ENCODE measurements at regions not wholly inside any gene's neighbourhood (a gene's known extent, or its start where the extent isn't known, plus 50 kb on each side); places are given as distances from the start of the nearest gene placed in this dataset.
"Not testable (repeated sequence)": the region's sequence is repeated elsewhere in the genome, so short reads cannot be mapped to it uniquely, and the experiment has no call there.

DNA sequence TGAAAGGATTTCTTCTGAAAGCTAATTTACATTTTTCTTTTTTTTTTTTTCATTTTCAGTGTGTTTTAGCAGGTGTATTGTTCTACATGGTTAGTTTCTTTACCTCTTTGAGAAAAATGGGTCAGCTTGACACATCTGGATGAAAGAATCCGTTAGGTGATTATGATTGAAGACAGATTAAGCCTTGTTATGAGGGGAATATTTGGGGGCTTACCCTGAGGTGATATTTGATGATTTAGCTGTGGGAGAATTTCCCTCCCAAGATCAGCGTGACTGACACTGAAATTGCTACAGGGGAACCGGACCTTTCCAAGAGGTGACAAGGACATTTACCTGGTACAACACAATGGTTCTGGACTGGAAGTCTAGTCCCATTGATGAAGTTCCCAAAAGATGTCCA, 147.5 kb downstream of the NFKBIZ start:
- TF ChIP-seq GATA1 (IDR thresholded peaks at IDR 0.05; ENCODE audit: low read depth, low read length), result no peak
- no peak for TF ChIP-seq POLR2A (IDR thresholded peaks at IDR 0.05; ENCODE audit: low read length)

DNA sequence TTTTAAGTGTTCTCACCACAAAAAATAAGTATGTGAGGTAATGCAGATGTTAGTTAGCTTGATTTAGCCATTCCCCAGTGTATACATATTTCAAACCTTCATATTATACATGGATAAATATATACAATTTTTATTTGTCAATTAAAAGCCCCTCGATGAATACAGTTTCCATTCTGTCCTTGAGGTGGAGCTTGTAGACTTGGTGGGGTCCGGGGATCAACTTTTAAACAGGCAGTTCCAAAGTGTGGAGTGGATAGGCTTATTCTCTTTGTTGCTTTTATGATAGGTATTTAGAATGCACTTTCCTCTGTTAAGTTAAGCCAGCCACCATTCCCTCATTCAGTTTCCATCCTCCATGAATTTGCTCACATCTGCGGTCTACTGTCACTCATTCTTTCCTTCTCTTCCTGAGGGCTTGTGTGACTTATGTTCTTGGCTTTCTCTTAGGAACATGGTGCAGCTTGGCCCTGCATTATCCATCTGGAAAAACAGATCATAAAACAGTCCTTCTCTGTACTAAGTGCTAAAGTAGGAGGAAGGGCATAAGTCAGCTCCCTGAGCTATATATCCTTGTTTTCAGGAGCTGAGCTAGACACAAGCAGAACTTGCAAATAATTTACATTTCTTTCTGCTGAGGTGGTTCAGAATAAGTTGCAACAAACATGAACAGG, 149.1 kb downstream of the NFKBIZ start:
- TF ChIP-seq GATA1 (IDR thresholded peaks at IDR 0.05; ENCODE audit: low read depth, low read length) (no peak), POLR2A (IDR thresholded peaks at IDR 0.05; ENCODE audit: low read length) (no peak)
- no peak for DNase-seq

More for the DNA sequence above, 147.5 kb downstream of the NFKBIZ start:
- no peak for DNase-seq

DNA sequence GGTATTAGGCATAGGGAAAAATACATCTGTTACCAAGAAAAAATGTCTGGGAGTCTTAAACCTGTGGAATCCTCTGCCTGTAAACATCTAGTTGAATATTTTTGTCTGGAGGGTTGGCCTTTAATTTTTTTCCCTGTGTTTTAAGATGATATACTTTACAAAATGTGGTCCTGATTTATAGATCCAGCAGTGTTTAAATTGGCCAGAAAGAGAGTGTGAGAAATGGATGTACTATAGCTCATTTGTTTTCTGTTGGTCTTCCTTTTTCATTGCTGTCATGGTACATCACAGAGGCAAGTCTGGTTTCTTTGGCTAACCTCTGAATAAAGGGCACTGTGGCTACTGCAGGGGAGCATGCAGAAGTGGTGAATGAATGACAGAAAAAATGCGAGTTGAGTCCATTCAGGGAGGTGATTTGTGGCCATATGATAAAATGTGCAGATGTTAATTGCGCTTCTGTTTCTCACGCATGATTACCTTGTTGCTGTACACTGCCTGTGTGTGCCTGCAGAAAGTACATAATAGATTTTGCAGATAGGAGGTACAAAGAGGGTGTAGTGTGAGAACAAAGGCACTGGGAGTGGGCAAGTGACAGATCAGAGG, 150.0 kb downstream of the NFKBIZ start:
- no peak for DNase-seq
- TF ChIP-seq GATA1 (IDR thresholded peaks at IDR 0.05; ENCODE audit: low read depth, low read length) (no peak), POLR2A (IDR thresholded peaks at IDR 0.05; ENCODE audit: low read length) (no peak)

DNA sequence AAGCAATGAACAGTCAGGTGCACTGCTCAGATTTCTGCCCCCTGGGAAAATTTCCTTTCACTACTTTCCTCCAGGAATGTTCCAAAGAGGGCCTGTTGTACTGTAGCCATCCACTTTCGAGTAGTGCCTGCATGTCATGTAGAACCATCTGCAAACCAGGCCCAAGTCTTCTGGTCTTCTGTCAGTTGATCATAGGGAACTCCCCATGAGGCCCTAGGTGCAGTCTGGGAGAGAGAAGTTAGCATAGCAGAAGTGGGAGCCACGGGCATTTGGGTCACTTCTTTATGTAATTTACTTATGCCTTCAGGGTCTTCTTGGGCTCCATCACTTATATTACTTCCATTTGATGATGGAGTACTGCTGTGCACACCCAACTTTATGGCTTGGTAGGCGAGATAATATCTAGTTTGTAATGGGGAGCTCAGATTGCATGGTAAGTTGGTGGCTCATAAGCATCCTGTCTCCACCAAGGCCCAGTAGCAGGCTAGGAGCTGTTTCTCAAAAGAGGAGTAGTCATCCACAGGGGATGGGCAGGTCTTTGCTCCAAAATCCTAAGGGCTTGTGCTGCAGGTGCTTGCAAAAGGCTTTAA, 151.4 kb downstream of the NFKBIZ start:
- TF ChIP-seq GATA1 (IDR thresholded peaks at IDR 0.05; ENCODE audit: low read depth, low read length) (no peak), POLR2A (IDR thresholded peaks at IDR 0.05; ENCODE audit: low read length) (no peak)

DNA sequence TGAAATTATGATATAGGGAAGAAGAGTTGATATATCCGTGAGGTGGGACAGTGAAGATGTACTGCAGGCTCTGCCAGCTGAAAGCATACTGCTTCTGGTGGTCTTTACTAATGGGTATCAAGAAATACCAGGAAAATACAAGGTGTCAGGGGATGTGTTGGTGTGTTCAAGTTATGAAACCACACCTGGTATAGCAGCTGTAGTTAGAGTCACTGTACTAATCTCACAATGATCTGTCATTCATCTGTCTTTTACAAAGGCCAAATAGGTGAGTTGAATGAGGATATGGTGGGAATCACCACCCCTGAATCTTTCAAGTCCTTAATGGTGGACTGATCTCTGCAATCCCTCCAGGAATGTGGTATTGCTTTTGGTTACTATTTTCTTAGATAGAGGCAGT, 152.7 kb downstream of the NFKBIZ start:
- DNase-seq, result no peak
- TF ChIP-seq GATA1 (IDR thresholded peaks at IDR 0.05; ENCODE audit: low read depth, low read length), result no peak
- no peak for TF ChIP-seq POLR2A (IDR thresholded peaks at IDR 0.05; ENCODE audit: low read length)

More for the DNA sequence above, 151.4 kb downstream of the NFKBIZ start:
- no peak for DNase-seq

DNA sequence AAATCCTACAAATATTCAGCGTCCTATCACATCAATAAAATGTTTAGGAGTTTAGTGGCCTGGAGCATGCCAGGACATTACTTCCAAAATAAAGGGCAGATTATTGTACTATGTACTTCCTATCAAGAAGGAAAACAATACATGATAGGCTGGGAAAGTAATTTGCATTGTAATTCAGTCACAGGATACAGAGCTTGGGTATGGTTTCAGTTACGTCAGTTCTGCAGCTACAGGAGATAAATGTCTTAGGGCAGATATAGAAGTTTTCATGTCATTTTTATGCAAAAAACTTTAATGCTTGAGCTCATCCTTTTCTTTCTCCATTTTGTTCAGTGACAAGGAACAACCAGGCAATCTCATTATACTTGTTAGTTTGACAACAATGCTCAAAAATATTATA, 155.2 kb downstream of the NFKBIZ start:
- TF ChIP-seq GATA1 (IDR thresholded peaks at IDR 0.05; ENCODE audit: low read depth, low read length), result no peak
- no peak for TF ChIP-seq POLR2A (IDR thresholded peaks at IDR 0.05; ENCODE audit: low read length)
- DNase-seq, result no peak

DNA sequence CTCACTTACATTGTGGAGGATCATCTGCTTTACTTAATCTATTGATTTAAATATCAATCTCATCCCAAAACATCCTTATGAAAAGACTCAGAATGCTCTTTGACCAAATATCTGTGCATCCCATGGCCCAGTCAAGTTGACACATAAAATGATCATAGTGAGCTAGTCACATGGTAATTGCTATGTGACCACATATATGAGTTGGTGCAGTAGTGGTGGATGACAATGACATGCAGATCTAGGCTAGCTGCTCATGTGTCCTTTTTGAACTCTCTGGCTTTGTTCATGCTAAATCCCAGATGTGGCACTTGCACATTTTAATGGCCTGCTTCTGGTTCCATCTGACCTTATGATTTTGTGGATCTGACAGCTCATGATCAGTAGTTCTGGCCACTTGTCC, 156.2 kb downstream of the NFKBIZ start:
- DNase-seq, result no peak
- TF ChIP-seq POLR2A (IDR thresholded peaks at IDR 0.05; ENCODE audit: low read length) (no peak), GATA1 (IDR thresholded peaks at IDR 0.05; ENCODE audit: low read depth, low read length) (no peak)

DNA sequence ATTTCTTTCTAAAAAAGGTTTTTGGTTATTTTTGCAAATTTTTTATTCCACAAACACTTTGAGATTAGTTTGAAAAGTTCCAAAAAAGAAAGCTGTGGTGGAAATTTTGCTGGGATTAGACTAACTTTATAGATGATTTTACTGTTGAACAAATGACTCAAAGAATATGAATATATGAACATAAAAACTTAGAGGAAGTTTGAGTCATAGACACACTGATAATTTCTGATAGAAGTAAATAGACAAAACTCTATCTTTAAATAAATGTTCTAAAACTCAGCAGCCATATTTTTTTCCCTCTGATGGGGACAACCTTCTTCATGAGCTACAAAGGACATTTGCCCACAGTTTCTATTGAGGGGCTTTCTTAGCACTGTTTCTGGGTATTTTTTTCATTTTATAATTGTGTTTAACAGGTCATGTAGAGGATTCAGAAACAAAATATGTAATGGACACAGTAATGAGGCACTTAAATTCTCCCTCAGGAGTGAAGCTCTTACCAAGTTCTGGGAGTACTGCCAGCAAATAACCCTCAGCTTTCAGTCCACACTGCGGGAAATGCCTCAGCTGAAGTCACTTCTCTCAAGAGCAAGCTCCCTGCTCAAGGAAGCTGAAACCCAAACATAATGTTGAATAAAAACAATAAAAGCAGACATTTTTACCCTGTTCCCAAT, 157.6 kb downstream of the NFKBIZ start:
- DNase-seq, result no peak
- TF ChIP-seq GATA1 (IDR thresholded peaks at IDR 0.05; ENCODE audit: low read depth, low read length), result no peak
- TF ChIP-seq POLR2A (IDR thresholded peaks at IDR 0.05; ENCODE audit: low read length), result no peak

DNA sequence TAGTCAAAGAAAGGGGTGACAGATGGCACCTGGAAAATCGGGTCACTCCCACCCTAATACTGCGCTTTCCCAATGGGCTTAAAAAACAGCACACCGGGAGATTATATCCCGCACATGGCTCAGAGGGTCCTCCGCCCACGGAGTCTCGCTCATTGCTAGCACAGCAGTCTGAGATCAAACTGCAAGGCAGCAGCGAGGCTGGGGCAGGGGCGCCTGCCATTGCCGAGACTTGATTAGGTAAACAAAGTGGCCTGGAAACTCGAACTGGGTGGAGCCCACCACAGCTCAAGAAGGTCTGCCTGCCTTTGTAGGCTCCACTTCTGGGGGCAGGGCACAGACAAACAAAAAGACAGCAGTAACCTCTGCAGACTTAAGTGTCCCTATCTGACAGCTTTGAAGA, 159.1 kb downstream of the NFKBIZ start:
- DNase-seq, result not testable (repeated sequence)

DNA sequence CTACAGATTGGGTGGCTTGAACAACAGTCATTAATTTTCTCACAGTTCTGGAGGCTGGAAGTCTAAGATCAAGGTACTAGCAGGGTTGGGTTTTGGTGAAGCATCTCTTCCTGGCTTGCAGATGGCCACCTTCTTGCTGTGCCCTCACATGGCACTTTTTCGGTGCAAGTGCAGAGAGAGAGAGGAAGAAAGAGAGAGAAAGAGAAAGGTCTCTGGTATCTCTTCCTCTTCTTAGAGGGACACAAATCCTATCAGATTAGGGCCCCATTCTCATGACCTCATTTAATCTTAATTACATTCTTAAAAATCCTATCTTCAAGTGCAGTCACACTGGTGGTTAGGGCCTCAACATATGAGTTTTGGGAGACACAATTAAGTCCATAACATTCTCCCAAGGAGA, 167.1 kb downstream of the NFKBIZ start:
- no peak for DNase-seq
- TF ChIP-seq POLR2A (IDR thresholded peaks at IDR 0.05; ENCODE audit: low read length) (no peak), GATA1 (IDR thresholded peaks at IDR 0.05; ENCODE audit: low read depth, low read length) (no peak)

DNA sequence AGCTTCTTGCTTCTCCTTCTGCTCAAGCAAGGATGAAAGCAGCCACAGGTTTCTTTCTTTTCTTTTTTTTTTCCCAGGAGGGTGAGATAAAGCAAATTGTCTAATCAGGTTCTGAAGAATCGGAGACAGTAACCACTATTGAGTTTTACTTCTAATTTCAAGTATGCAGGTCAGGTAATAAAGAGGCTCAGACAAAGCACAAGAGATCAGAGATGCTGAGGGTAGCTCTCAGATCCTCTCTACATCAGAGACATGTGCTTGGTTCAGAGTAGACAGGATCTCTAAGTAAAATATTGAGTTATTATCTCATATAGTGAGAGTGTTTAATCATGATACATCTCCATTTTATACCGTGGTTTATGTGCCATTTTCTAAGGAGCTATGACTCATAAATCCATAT, 168.5 kb downstream of the NFKBIZ start:
- DNase-seq, result no peak
- TF ChIP-seq POLR2A (IDR thresholded peaks at IDR 0.05; ENCODE audit: low read length) (no peak), GATA1 (IDR thresholded peaks at IDR 0.05; ENCODE audit: low read depth, low read length) (no peak)

DNA sequence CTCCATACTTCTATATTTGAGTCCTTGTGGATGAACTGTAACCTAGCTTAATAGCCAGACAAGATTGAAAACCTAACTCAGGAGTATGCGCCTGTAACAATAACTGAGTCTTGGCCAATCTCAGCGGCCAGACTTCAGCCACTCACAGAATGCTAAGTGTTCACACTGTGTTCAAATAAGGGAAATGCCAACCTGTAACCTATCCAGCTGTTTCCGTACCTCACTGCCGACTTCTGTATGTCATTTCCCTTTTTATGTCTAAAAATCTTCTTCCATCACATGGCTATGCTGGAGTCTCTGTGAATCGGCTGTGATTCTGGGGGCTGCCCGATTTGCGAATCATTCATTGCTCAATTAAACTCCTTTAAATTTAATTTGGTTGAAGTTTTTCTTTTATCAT, 169.2 kb downstream of the NFKBIZ start:
- no peak for DNase-seq
- TF ChIP-seq POLR2A (IDR thresholded peaks at IDR 0.05; ENCODE audit: low read length) (no peak), GATA1 (IDR thresholded peaks at IDR 0.05; ENCODE audit: low read depth, low read length) (no peak)

DNA sequence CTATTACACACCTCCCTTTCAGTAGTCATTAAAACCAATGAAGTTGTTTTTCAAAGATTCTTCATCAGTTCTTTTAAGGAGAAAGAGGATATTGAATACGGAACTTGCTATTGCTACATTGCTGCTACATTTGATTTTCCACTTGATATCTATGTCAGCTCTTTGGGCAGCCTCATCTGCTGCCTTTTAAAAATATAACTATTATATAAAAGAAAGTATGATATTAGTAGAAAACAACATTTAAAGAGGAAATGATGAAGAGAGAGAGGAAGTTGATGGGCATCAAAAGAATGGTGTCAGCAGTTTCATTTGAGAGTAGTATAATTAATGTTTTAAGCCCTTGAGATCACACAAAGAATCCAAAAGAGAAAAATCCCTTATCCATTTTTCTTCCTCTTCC, 171.4 kb downstream of the NFKBIZ start:
- DNase-seq, result no peak
- no peak for TF ChIP-seq POLR2A (IDR thresholded peaks at IDR 0.05; ENCODE audit: low read length)
- no peak for TF ChIP-seq GATA1 (IDR thresholded peaks at IDR 0.05; ENCODE audit: low read depth, low read length)

DNA sequence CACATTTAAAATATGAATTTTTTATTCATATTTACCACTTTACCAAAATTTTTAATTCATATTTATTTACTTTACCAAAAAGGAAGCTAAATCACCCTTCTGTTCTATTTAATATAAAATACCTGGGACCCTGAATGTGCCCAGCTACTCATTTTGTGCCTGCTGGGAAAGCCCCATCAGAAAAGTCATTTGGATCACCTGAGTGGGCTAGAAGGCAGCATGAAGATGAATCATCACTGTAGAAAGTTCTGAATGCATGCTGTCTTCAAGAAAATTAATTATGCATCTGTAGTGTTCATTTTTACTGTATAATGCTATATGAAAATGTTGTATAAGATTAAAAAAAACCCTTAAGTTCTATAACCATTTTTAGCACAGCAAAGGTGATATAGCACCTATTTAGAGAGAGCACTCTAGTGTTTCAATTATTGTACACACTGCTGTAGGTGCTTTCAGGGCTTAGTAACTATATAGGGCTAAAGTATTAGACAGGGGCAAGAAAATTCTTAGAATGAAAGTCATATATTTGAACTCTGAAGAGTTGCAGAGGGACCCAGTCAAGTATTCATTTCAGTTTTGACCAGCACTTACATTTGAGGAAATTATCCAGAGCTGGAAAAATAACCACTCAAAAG, 175.1 kb downstream of the NFKBIZ start:
- no peak for TF ChIP-seq POLR2A (IDR thresholded peaks at IDR 0.05; ENCODE audit: low read length)
- no peak for TF ChIP-seq GATA1 (IDR thresholded peaks at IDR 0.05; ENCODE audit: low read depth, low read length)
- no peak for DNase-seq

All from erythroblast (primary cell).